ENCODE measurements at regions not wholly inside any gene's neighbourhood (a gene's known extent, or its start where the extent isn't known, plus 50 kb on each side); places are given as distances from the start of the nearest gene placed in this dataset.

GRCh38 chr6:84618836-84619235 is 145.6 kb downstream of the TBX18 start:
- intact Hi-C loops (cut with DNase I; ENCODE audit: low total_unique reads), result no loop called here
- no peaks in the 10 kb centered on the region for H3K36me3 ChIP-seq
- no peak for TF ChIP-seq POLR2A (IDR thresholded peaks at IDR 0.05)
- no peak for TF ChIP-seq POLR2AphosphoS5 (IDR thresholded peaks at IDR 0.05)
- TF ChIP-seq, protein P1, sequence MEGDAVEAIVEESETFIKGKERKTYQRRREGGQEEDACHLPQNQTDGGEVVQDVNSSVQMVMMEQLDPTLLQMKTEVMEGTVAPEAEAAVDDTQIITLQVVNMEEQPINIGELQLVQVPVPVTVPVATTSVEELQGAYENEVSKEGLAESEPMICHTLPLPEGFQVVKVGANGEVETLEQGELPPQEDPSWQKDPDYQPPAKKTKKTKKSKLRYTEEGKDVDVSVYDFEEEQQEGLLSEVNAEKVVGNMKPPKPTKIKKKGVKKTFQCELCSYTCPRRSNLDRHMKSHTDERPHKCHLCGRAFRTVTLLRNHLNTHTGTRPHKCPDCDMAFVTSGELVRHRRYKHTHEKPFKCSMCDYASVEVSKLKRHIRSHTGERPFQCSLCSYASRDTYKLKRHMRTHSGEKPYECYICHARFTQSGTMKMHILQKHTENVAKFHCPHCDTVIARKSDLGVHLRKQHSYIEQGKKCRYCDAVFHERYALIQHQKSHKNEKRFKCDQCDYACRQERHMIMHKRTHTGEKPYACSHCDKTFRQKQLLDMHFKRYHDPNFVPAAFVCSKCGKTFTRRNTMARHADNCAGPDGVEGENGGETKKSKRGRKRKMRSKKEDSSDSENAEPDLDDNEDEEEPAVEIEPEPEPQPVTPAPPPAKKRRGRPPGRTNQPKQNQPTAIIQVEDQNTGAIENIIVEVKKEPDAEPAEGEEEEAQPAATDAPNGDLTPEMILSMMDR (IDR thresholded peaks at IDR 0.05), result no peak
- no peaks in the 10 kb centered on the region for H3K4me1 ChIP-seq
- H3K27me3 ChIP-seq, result no peaks in the 10 kb centered on the region
- no peak for DNase-seq (ENCODE audit: low spot score in 2 of 2)
- no peak overlapping the region for H3K4me3 ChIP-seq
- peaks cover 0 to 8% of the 10 kb centered on the region in 2 donors for H3K9me3 ChIP-seq
- H3K27ac ChIP-seq, result no peak overlapping the region

DNA sequence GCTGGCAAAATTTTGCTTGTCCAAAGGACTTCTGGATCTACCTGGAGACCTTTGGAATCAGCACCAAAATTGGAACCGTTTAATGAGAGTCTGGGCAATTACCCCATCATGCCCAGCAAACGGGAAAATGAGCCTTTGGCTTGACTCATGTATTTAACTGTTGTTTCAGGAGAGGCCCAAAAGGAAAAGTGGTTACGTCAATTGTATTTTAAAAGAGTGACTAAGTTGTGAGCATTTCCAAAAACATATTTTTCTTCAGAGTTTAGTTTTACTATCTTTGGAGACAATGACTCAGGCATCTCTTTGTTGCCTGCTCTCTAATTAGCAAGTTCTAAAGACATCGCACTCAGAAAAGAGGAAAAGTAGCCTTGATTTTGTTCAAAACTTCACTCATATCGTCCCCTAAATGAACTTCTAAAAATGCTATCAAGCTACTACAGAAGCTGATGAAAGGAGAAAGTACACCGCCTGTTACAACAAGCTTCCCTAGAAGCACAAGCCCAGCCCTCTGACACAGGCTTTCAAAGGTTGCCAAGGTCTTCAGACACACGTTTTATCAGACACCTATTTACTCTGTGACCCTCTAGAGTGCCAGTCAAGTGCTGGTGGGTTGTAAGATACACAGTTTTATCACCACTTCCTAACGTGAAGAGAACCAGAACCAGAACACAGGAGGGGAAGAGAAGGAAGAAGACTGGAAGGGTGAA is 146.2 kb downstream of the TBX18 start:
- Histone ChIP-seq H3K9me3 (peaks cover 0 to 8% of the 10 kb centered on the region in 2 donors), H3K27ac (peak overlapping the region in 1 of 2 donors; percentile 45), H3K4me3 (no peak overlapping the region), H3K4me1 (no peaks in the 10 kb centered on the region), H3K27me3 (no peaks in the 10 kb centered on the region), H3K36me3 (no peaks in the 10 kb centered on the region)
- TF ChIP-seq, protein P1 (IDR thresholded peaks at IDR 0.05), result no peak
- TF ChIP-seq POLR2A (IDR thresholded peaks at IDR 0.05) (no peak), POLR2AphosphoS5 (IDR thresholded peaks at IDR 0.05) (no peak)
- intact Hi-C loops (cut with DNase I; ENCODE audit: low total_unique reads), result no loop called here
- no peak for DNase-seq (ENCODE audit: low spot score in 2 of 2)

- no peaks in the 10 kb centered on the region for H3K4me1 ChIP-seq
- no peaks in the 10 kb centered on the region for H3K36me3 ChIP-seq
- H3K27me3 ChIP-seq, result no peaks in the 10 kb centered on the region
- no peak overlapping the region for H3K27ac ChIP-seq
- H3K9me3 ChIP-seq, result no peaks in the 10 kb centered on the region
- H3K4me3 ChIP-seq, result no peak overlapping the region
- no peak for DNase-seq (ENCODE audit: low spot score in 2 of 2)
- TF ChIP-seq POLR2AphosphoS5 (IDR thresholded peaks at IDR 0.05) (no peak), POLR2A (IDR thresholded peaks at IDR 0.05) (no peak)
- TF ChIP-seq, protein P1 (IDR thresholded peaks at IDR 0.05), result no peak
- intact Hi-C loops (cut with DNase I; ENCODE audit: low total_unique reads), result no loop called here
These were observed 148.4 kb downstream of the TBX18 start for GRCh38 chr6:84615987-84616386.

DNA sequence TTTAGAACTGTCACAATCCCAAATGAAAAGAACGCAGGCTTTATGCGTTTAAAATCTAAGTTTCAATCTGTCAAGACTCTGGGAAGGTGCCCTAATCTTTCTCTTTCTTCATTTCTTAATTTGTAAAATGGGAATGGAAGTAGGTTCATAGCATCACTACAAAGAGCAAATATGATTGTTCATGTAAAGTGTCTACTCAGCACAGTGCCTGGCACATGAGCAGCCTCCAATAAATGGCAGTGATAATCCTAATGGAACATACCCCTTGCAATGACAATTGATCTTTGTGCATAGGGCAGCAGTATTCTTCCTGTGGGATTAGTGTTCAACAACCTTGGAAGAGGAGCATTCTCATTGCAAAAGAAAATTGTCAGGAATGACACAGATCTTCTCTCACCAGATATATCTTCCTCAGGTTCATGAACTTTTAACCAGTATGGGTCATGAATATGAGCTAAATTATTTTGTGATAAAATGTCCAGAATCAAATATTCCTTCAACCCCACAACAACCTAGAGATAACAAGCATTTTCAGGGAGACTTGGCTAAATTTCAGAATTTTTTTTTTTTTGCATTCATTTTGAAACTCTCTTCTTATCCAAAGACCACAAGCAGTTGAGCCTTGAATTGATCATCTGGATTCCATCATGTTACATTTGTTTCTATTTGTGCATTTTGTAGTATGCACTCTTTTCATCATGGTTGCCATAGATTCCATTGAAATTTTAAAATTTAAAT is 149.1 kb downstream of the TBX18 start:
- intact Hi-C loops (cut with DNase I; ENCODE audit: low total_unique reads), result no loop called here
- Histone ChIP-seq H3K4me1 (no peaks in the 10 kb centered on the region), H3K9me3 (no peaks in the 10 kb centered on the region), H3K27me3 (no peaks in the 10 kb centered on the region), H3K4me3 (no peak overlapping the region), H3K36me3 (no peaks in the 10 kb centered on the region), H3K27ac (no peak overlapping the region)
- no peak for DNase-seq (ENCODE audit: low spot score in 2 of 2)
- no peak for TF ChIP-seq POLR2A (IDR thresholded peaks at IDR 0.05)
- TF ChIP-seq, protein P1 (IDR thresholded peaks at IDR 0.05), result no peak
- peak in 1 of 3 donors; percentile 44 for TF ChIP-seq POLR2AphosphoS5 (IDR thresholded peaks at IDR 0.05)

DNA sequence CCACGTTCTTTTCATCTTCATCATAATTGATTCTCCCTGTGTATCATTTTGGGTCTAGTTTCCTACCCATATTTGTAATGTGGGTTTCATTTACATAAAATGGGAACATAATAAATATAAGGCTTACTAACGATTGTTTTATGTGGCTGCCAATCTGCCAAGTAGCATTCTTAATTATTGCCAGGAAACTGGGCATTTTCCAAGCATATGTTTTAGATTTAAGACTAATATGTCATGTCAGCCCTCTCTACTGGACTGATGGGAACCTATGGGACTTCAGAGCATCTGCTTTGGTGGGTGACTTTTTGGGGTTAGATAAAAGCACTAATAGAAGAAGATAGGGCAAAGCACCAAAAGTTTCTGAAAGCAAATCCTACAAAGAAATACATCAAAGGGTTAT is 157.5 kb downstream of the TBX18 start:
- Histone ChIP-seq H3K4me1 (no peaks in the 10 kb centered on the region), H3K9me3 (no peaks in the 10 kb centered on the region), H3K27ac (no peak overlapping the region), H3K36me3 (no peaks in the 10 kb centered on the region), H3K4me3 (no peak overlapping the region), H3K27me3 (no peaks in the 10 kb centered on the region)
- DNase-seq (ENCODE audit: low spot score in 2 of 2), result no peak
- TF ChIP-seq, protein P1 (IDR thresholded peaks at IDR 0.05), result no peak
- TF ChIP-seq POLR2A (IDR thresholded peaks at IDR 0.05), result no peak
- TF ChIP-seq POLR2AphosphoS5 (IDR thresholded peaks at IDR 0.05), result no peak
- intact Hi-C loops (cut with DNase I; ENCODE audit: low total_unique reads), result no loop called here
